HG03354 (cell line): ENCODE measurements at regions not wholly inside any gene's neighbourhood (a gene's known extent, or its start where the extent isn't known, plus 50 kb on each side); places are given as distances from the start of the nearest gene placed in this dataset.

ENCODE experiments used
- ATAC-seq: cut with Tn5 transposase; IDR thresholded peaks from one replicate; pipeline ENCODE4 v1.9.1; 2021; ENCODE audit warnings: mild to moderate bottlenecking; ENCODE audit not compliant: unreplicated experiment, poor library complexity, severe bottlenecking

DNA sequence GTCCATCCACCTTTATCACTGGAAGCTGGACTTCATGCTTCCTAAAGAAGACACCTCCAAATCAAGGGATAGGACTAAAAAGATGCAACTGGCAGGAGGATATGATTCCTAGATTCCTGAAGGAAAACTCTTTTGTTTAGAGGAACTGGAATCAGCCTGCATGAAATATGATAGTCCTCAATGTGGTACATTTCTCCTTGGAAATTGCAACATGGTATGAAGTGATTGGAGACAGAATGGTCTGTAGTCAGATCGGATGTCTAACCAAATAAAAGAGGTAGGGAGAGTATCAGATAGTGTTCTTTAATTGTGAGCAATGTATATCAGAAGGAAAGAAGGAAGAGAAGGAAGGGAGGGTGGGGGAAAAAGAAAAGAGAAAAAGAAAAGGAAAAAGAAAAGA is 116.1 kb upstream of the FSTL4 start:
- ATAC-seq, result no peak

DNA sequence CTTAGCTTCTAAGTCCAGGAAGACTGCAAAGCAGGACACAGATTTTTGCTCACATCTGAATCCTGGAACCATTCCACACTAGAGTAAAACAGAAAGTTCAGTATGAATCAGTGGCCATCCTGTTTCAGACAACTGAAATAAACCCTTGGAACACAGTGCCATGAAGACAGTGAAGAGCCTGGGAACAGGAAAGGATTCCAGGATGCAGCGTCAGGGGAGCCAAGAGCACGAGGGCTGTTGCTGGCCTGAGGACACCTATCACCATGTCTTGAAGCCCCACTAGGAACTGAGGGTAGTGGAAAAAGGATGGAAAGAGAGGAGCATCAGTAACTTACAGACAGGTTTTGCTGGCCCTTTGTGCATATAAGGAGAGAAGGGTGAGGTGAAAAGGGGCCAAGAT is 115.3 kb upstream of the FSTL4 start:
- no peak for ATAC-seq

DNA sequence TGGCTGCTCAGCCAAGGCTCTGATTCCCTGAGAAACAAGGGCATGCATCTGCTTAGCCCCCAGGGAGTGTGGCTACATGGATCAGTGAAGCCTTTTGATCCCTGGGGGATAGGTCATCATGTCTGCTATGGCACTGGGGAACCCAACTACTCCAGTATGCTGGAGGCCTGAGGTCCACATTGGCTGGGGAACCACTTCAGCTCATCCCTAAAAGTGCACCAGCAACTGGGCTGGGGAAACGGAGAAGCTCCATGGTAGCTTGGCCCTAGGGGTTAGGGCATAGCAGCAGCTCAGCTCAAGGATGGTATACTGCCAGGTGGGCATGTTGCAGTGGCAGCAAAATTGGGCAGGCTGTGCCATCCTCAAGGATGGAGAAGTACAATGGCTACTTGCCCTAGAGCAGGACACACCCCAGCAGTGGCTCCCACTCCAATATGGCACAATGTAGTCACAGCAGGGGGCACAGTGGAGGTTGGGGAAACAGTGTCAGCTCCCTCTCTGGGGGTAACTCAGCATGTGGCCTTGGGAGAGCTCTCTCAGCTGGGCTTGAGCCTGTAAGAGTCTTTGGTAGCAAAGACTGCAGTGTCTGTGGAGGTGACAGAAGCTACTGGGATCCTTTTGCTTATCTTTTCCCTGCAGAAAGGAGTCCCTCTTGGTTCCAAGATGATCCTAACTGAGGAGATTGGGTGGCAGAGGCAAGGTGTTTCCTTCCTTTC is 111.5 kb upstream of the FSTL4 start:
- ATAC-seq, result no peak

DNA sequence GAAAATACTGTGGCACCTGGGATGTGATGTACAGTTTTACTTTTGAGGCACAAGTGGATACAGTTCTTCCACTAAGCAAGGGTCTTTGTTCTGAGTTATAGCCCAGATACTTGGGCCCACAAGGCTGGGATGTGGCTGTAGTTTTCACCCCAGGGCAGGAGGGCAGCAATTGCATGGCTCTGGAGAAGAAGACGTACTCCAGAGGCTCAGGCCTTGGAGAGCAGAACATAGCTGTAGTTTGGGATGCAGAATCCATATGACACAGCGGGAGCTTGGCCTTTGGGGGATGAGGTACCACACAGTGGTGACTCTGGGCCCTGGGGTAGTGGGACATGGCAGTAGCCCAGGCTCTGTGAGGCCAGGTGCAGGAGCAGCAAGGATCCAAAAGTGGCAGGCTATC is 110.8 kb upstream of the FSTL4 start:
- ATAC-seq, result no peak

DNA sequence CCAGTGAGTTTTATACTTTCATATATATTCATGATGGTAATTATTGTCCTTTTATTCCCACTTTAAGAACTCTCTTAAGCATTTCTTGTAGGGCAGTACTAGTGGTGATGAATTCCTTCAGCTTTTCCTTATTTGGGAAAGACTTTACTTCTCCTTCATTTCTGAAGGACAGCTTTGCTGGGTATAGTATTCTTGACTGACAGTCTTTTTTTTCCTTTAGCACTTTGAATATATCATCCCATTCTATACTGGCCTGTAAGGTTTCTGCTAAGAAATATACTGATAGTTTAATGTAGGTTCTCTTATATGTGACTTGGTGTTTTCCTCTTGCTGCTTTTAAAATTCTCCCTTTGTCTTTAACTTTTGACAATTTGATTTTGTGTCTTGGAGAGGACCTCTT is 109.0 kb upstream of the FSTL4 start:
- ATAC-seq, result no peak

DNA sequence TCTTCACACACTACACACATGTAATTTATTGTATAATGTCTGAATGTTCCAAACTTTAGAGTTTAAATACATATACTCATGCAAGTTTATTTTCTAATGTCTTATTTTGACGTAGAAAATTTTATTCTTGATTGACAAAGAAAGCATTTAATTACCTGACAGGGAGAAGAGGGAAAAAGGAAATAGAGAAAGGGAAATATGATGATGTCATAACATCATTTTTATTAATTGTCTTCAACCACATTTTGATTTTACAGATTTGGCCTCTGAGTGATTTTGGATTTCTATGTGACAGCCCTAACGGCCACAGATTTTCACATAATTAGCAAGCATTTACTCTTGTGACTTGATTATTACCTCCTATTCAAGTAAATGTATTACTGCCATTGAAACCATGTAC is 106.1 kb upstream of the FSTL4 start:
- ATAC-seq, result no peak

DNA sequence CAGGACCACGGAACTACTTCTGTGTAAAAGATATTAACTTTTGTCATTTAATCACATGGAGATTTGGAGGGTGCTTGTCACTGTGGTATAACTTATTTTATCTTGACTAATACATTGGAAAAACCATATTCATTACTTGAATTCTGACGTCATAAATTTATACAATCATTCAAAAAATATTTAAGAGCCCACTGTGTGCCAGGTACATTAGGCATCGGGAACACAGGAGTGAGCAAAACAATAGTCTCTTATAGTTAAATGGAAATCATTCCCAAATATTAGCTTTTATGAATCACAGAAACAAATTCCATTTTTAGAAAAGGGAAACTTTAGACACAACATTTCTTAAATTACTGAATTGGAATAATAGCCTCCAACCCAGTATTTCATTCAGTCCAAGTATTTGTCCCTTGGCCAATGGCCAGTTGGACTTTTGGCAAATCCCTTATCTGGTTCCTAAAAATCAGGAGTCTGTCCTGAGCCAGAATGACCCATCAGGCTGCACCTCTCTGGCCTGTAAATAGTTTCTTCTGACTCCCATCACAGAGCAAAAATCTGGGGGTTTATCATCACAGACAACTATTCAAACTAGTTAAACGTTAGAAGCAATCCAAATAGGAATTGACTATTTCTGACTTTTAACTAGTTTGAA is 104.3 kb upstream of the FSTL4 start:
- ATAC-seq, result no peak

DNA sequence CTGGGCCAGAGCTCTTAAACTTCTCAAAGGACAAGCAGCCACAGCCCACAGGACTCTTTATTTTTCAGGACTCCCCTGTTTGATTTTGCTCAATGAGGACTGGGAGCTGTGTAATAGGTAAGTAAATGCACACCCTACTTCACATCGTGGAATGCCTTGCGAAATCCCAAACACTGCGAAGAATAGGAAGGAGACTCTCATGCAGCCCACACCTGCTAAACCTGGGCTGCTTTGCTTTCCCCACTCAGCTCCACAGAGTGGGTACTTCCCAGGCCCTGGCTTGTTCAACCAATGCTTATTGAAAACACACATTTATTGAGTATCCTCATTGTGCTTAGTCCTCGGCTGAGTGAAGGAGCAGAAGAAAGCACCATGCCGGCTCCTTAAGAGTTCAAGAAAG is 103.3 kb upstream of the FSTL4 start:
- no peak for ATAC-seq

DNA sequence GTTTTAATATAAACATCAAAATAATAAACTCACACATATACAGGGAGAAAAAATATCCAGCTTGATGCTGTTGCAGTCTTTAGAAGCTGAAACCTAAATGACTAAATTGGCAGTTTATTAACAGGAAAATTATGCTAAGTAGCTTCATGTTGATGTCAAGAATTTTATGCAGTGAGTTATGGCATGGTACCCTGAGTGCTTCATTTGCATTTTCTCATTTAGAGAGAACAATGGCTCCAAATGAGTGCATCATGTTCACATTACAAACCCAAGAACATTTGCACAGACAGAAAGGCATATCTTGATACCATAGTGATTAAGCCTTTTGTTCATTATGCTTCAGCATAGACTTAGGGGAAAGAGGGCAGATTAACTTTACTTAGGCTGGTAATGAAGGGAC is 102.9 kb upstream of the FSTL4 start:
- ATAC-seq, result no peak

DNA sequence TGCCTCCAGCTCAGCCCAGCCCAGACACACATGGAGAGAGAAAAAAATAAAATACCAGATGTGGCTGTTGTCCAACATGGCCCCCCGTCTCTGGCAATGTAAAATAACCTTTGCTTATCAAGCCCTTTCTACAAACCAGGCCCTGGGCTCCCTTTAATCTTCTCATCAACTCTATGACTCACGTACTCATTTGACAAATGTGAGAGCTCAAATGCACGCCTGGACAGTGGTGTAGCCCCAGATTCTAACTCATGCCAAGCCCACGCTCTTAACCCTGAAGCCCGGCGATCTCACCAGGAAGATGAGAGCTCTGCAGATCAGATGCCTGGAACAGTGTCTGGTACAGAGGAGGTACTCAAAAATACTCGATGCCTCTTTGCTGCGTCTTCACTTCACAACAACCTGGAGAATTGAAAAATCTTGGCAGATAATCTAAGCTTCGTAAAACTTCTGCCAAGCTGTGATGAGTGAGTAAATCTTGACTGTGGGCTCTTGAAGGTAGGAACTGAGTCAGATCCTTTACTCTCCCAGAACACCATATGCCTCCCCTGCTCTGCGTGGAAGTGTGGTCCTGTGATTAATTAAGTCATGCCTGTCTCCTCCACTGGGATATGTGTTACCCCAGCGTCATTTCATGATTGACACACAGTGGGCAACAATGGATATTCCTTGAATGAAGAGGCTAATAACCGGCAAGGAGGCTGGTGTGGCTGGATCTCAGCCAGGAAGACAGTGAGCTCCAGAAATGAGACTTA is 102.0 kb upstream of the FSTL4 start:
- ATAC-seq, result no peak

DNA sequence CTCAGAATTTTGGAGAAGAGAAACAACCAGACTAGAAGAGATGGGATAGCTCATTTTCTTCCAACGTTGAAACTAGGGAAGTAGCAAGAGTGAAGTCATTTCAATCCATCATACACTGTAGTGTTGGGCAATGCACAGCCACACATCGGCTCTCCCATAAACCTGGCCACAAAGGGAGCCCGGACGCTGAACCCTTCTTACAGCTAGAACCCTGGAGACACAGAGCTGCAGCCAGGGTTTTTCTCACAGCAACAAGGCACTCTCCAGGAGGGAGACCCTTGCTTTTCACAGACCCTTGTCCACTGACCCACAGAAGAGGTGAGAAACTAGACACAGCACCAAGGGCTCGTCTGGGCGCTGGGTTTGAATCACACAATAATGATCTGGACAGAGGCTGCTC is 101.4 kb upstream of the FSTL4 start:
- ATAC-seq, result no peak

DNA sequence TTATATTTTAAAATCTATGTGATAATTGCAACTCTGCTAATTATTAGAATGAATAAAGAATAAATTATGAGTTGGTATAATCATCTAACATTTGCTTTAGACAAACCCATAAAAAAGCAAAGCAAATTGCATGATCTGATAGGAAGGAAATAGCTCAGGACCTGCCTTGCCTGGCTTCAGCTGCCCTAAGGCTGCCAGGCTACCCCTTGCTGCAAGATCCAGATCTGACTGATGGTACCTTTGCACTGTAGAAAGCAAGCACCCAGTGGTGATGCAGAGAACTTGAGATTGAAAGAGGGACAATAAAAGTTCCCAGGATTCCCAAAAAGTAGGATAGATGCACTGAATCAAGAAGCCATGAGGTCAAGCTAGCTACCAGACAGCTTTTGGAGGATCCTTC is 100.9 kb upstream of the FSTL4 start:
- no peak for ATAC-seq

DNA sequence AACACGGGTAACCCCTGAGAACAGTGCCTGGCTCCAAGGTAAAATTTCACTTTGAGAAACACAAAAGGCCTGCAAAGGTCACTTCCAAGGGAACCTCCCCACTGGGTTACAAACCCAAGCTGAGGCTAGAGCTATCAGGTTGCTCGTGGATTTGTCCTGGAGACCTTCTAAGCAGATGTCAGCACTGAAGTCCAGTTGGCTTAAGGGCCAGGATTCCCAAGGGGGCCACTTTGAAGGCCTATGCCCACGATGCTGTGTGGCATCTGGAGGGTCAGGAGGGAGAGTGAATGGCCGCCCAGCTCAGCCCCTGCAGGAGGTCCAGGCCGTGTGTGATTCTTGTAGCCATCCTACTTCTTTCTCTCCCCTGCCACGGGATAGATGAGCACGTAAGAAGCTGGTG is 100.2 kb upstream of the FSTL4 start:
- no peak for ATAC-seq

DNA sequence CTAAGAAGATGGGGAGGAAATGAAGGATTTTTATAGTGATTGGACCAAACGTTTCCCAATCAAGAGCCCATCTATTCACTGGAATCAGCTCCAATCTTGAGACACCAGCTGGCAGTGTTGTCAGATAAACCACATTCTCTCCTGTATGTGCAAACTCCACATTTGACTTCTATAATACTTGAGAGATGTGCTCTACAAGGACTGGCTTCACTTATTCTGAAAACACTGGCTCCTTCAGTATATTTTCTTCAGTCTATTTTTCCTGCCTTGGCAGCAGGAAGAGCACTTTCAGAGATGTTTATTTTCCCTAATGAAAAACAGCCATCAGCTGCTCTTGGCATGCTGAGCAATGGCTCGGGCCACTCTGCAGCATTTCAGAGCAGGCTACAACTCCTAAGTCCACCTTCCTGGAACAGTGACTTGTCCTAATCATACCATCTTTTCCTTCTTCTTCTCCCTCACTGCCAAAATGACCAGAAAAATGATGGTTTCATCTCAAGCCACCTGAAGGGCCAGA is 96.9 kb upstream of the FSTL4 start:
- ATAC-seq, result no peak

DNA sequence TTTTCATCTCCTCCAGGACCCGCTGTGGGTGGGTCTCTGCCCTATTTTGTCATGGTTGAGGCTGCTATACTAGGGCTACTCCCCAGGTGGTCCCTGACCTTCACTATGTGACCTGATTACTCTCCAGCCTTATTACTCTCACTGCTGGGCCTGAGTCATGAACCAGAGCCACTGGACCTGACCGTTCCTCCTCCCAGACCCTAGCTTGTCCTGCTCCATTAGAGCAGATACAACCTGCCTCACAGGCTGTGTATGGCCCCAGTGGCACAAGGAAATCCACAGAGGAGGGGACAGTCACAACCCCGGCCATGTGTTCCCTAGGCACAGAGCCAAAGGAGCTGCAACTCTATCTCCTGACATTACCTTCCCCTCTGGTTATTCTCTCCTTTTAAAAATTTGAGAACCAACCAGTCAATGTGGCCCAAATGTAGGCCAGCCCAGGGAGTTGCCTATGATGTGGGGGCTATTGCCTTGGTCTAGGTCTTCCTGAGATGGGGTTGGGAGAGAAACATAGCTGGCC is 96.0 kb upstream of the FSTL4 start:
- no peak for ATAC-seq

DNA sequence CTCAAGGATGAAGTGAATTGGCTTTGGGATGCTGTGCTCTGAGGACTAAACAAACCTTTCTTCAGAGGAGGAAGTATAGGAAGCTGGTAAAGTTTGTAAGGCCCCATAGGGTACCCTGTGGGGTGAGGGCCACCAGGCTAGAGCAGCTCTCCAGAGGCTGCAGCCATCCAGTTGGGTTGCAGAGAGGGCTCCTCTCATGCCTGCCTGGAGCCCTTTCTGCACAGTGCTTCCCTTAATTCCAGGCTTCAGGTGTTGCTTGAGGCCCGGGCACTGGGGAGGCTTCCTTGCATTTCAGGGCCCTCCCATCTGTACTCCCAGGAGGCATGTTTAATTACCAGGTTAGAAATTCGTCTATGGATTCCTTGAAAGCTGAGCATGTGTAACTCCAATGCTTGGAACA is 95.3 kb upstream of the FSTL4 start:
- ATAC-seq, result no peak

DNA sequence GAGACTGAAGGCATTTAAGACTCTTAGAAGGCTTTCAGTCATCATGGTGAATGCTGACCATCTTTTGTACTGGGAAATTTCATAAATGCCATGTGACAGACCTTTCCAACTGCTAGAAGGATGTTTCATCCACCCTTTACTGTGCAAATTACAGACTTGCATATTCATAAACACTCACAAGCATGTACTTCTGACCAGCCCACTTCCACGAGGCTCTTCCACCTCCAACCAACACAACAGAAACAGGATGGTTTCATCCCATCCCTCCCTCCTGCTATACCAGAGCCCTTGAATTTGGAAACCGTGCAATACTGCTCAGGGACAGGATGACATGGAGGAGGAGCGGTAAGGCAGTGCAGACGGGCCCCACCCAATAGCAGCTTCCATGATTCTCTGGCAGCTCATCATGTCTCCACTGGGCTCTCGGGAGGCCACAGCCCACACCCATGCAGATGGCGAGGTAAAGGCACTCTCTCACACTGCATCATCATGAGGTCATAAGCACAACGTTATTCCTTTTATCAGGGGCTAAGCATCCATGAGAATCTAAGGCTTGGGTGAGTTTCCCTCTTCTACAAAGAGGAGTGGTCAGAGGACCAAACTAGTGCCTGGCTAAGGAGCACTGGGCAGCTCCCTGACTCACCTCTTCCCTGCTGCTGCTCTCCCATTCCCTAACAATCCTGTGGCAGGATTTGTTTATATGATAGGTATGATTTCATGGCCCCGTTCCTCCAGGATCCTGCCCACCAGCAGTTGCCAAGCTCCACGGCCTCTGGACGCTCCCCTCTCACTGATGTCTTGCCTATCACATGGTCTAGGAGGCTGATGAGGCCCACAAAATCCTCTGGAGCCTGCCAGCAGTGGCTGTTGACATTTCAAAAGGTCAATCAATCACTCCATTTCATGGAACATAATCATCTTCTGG is 94.4 kb upstream of the FSTL4 start:
- no peak for ATAC-seq

DNA sequence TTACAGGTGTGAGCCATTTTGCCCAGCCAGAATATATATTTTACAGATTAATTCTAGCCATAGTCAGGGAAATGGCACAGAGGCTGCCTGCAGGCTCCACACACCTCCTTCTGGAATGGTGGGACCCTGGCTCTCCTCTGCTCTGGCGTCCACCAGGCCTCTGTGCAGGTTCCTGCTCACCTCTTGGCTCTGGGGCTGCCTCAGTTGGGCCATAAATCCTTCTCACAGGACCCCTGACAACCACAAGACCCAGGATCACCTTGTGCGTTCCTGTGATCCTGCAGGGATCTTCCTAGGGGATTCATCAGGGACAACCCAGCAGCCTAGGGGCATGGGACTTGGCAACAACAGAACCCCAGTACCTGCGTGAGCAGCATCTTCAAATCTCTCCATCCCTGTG is 93.0 kb upstream of the FSTL4 start:
- no peak for ATAC-seq

DNA sequence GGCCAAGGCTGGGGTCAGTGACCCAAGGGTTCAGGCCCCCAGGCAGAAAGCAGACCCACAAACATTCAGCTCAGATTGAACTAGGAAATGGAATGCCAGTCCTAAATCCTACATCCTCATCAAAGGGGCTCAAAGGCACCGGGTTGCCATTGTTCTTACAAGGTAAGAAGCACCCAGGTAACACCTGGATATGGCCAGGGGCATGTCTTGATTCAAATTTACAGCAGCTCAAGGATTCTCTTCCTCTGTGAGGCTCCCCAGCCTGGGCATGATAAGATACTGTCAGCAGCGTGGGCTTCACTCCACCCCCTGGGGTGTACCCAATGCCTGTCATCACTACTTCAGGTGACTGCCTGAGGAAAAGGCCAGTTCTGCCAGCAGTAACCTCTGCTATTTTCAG is 92.1 kb upstream of the FSTL4 start:
- ATAC-seq, result no peak

DNA sequence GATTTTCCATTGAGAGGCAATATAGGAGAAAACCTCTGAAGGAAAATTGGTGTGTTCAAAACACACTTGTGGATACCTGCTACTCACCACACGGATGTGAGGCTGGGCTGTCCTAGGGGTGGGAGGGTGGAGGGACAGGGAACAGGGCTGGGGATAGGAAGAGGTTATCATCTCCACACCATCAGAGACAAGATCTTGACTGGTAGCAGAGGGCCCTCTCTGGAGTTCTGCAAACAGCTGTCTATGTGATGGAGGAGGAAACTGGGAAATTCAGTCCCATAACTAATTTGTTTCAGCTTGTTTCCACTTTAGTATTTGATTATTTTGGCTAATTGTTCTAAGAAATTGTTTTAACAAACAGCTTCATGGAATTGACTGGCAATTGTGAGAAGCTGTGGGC is 91.6 kb upstream of the FSTL4 start:
- ATAC-seq, result no peak
